GM19043 (cell line): ENCODE measurements at regions not wholly inside any gene's neighbourhood (a gene's known extent, or its start where the extent isn't known, plus 50 kb on each side); places are given as distances from the start of the nearest gene placed in this dataset.

ENCODE experiments used
- ATAC-seq: cut with Tn5 transposase; IDR thresholded peaks from one replicate; pipeline ENCODE4 v1.9.1; 2021; ENCODE audit warnings: low read depth; ENCODE audit not compliant: unreplicated experiment

GRCh38 chr2:150168595-150169236 is 318.8 kb downstream of the RND3 start:
- ATAC-seq = no peak

GRCh38 chr2:150167711-150168110 is 319.8 kb downstream of the RND3 start:
- peak; percentile 72 for ATAC-seq

DNA sequence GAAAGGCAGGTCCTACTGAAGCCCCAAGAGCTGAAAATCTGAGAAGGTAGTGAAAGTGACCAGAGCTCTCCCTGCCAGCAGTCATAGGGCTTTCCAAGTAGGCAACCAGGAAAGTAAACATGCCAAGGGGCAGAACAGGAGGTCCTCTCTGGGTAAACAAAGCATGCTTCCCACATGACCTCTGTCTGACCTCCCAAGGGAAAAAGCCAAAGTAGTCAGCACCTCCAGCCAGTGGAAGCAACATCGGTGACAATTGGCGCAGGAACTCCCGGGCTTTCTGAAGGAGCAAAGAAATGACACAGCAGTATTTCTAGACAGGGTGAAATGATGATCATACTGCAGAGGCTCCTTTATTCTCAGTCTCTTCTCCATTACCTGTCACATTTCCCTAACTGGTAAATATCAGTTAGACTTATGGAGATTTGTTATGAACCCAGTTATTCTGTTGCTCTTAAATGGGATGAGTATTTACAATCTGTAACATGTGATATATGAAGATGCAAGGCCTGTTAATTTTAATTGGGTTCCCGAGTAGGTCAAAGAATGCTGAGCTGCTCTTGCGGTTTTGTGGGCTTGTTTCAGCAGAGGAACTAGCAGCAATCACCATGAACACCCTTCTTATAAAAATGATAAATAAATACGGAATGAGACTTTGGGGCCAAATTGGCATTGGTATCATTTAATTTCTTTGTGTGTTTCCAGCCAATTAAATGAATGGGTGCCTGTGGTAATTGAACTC is 321.0 kb downstream of the RND3 start:
- ATAC-seq = no peak

- no peak for ATAC-seq
Observed at GRCh38 chr2:150165988-150166312, 321.5 kb downstream of the RND3 start.

- no peak for ATAC-seq
Observed at GRCh38 chr2:150165442-150165841, 322.0 kb downstream of the RND3 start.

GRCh38 chr2:150162241-150162942 is 325.1 kb downstream of the RND3 start:
- no peak for ATAC-seq

DNA sequence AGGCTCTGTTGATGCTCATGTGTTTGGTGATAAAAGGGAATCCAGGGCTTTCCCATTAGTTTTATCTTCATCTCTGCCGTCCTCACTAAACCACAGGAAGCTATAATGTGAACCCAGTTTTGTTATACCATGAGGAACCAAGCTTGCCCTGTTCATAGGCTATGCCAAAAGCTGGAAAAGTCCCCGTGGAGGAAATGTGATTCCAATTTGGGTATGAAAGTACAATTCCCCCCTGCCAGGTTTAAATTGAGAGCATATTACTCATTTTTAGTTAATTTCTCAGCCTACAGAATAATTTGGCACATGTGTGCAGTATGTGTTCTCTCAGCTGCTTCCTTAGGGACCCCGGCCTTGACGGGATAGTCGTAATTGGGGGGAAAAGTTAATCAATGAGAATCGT is 327.4 kb downstream of the RND3 start:
- no peak for ATAC-seq

- ATAC-seq = no peak
Observed at GRCh38 chr2:150159300-150159699, 328.2 kb downstream of the RND3 start.

GRCh38 chr2:150156876-150157275 is 330.6 kb downstream of the RND3 start:
- ATAC-seq = no peak

DNA sequence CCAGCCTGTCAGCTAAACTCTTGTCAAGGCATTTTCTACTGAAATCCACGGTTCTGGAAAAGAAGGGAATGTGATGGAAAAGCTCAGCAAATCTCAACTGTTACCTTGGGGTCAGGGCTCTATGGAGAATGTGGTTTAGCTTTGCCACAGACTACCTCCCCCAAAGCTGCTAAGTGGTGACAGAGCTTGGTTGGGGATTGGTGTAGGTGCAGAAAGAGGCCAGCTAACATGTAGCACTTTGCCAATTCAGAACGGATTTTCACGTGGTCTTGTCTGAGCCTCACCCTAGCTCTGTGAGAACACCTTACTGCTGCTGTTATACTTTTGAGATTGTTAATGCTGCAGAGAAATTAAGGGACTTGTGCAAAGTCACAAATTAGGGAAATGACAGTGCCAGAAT is 331.1 kb downstream of the RND3 start:
- ATAC-seq = no peak

DNA sequence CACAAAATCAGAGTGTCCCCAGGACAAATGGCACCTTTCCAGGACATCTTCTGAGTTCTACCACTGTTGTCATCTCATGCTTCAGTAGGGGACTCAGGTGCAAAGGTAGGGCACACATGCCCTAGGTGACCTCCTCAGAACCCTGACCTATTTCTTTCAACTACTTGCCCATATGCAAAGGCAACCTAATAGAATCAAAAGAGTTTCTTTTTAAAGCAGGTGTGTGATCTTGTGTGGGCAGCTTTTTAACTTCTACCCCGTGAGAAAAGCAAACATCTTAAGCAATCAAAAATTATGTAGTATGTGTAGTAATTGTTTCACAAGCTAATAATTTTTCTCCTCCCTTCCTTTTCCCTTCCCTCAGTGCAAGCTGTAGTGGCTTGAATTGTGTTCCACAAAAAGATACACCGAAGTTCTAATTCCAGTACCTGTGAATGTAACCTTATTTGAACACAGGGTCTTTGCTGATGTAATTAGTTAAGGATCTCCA is 333.1 kb downstream of the RND3 start:
- ATAC-seq = no peak

GRCh38 chr2:150153646-150154307 is 333.7 kb downstream of the RND3 start:
- no peak for ATAC-seq

DNA sequence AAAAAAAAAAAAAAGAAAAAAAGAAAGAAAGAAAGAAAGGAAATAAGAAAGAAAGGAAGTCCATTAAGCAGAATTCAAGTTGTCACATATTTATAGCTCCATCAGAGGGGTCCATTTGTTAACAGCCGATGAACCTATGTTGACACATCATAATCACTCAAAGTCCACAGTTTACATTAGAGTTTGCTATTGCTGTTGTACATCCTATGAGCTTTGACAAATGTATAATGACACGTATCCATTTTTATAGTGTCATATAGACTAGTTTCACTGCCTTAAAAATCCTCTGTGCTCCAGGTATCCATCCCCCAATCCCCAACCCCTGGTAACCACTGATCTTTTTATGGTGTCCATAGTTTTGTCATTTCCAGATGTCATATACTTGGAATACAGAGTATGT is 335.2 kb downstream of the RND3 start:
- ATAC-seq = no peak

DNA sequence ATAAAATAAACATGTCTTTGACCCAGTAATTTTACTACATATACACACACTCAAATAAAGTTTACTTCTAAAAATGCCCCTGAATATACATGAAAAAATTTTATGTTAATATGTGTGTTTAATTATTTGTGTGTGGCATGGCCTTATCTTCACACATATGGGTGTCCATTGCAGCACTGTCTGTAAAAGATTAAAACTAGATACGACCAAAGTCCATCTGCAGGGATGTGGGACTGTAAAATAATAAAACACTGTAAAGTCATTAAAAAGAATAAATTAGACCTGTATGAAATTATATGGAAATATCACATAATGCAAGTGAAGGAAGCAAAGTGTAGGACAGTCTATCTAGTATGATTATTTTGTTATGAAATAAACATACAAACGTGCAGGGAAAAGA is 337.3 kb downstream of the RND3 start:
- ATAC-seq = no peak

DNA sequence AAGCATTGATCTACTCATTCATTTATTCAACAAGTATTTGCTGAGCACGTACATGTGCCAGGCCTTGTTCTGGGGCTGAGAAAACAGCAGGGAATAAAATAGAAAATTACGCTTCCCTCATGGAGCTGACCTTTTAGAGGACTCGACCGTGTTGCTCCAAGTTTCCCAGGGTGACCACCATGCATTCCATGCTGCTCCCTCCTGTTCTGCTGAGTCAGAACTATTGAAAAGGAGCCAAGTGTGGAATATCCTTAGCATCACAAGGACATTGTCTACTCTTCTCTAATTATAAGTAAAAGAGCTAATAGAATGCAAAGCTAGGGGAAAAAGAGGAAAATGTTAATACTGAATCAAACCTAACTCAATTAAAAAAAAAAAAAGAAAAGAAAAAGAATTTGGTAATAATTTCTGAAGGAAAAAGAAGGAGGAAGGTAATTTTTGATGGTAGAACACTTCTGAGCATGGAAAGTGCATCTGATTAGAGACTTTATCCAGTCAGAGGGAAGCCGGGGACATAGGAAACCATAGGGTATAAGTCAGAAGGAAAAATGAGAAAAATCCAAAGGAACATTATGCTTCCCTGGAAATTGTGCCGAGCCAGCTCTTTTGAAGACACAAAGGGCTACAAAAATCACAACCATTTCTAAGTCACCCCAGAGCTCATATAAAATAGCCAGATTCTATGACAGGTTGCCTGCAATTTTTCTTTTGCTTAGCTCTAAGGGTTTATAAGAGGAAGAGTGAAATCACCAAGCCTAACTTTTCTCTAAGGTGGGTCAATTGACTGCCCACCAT is 339.4 kb downstream of the RND3 start:
- ATAC-seq = no peak

DNA sequence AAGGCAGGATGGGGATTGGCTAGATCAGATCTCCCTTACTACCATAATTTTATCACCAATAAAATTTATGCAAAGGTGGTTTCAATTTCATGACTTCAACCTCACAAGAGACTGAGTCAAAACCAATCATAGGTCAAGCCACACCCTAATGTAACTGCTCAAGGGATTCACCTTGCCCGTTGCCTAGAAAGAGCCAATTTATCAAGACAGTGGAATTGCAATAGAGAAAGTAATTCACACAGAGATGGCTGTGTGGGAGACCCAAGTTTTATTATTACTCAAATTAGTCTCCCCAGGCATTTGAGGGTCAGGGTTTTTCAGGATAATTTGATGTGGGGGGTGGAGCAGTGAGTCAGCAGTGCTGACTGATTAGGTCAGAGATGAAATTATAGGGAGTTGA is 340.6 kb downstream of the RND3 start:
- ATAC-seq = no peak

- no peak for ATAC-seq
Observed at GRCh38 chr2:150145299-150145692, 342.2 kb downstream of the RND3 start.

DNA sequence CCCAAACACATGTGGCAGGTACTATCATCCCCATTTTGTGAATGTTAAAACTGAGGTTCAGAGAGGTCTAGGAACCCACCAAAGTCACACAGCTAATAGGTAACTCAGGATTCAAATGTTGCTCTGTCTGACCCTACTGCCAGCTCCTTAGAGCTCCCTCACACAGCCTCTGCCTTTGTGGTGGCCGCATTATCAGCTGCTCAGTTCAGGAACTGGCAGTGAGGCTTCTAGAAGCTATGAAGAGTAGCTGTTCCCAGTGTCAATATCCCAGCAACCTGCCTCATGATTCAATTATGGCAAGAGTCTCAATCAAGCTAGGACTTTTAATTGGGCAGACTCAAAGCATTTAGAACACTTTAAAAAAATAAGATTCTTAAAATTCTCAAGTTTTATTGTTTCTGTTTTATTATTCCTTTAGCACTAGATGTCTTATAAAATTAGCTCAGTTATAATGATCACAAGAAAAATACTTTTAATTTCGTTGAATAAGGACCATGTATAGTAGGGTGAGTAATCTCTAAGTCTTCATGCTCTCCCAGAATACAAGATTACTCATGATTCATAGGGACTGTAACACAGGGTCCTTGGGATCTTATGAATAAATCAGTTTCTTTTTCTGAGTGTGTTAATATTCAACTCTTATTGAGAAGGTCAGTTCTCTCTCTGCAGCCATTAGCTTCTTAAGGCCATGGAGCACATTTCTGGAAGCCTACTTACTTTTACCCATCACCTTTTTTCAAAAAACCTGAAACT is 342.7 kb downstream of the RND3 start:
- no peak for ATAC-seq

DNA sequence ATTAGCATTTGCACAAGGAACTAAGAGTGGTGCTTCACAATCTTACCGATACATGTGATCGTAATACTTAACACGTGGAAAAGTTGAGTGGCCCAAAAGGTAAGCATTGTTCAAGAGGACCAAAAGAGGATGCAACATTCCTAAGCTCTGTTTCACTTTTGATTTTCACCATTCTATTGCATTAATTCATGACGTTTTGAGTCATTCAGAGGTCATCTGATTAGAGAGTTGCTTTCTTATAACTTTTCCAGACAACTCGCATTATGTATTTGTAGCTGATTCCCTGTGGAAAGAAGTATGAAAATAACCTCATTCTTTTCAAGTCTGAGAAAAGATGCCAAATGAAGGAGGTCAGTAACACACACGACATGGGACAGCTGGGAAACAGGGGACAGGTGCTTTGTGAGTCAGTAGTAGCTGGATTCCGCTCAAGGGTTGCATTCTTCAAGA is 344.4 kb downstream of the RND3 start:
- ATAC-seq = no peak

DNA sequence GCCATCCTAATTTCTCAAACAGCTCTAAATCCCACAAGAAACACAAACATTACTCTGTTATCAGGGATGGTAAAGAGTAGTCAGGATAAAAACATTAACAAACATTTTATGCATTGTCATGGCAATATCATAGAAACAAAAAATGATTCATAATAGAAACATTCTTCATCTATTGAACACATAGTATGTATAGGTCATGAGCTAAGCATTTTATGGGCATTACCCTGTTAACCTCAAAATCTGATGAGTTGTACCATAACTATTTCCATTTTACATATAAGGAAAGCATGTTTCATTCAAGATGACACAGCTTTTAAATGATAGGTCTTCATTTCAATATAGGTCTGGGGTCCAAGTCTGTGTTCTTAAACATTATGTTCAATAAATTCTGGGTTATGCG is 344.9 kb downstream of the RND3 start:
- no peak for ATAC-seq
